ENCODE measurements at regions not wholly inside any gene's neighbourhood (a gene's known extent, or its start where the extent isn't known, plus 50 kb on each side); places are given as distances from the start of the nearest gene placed in this dataset.

DNA sequence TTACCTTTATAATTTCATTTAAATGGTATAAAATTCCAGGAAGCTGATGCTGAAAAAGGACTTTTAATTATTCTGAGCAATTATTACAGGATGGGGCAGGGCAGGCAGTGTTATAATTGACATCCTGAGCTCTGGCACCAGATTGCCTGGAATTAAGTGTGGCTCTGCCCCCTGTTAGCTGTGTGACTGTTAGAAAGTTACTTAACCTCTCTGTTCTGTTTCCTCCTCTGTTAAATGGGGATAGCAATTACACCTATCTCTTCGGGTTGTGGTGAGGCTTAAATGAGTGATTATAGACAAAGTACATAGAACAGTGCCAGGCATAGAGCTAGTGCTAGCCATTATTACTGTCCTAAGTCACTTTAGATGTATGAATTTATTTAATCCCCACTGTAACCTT lies 327.3 kb downstream of the SMAD2 start:
- TF ChIP-seq, protein P1, sequence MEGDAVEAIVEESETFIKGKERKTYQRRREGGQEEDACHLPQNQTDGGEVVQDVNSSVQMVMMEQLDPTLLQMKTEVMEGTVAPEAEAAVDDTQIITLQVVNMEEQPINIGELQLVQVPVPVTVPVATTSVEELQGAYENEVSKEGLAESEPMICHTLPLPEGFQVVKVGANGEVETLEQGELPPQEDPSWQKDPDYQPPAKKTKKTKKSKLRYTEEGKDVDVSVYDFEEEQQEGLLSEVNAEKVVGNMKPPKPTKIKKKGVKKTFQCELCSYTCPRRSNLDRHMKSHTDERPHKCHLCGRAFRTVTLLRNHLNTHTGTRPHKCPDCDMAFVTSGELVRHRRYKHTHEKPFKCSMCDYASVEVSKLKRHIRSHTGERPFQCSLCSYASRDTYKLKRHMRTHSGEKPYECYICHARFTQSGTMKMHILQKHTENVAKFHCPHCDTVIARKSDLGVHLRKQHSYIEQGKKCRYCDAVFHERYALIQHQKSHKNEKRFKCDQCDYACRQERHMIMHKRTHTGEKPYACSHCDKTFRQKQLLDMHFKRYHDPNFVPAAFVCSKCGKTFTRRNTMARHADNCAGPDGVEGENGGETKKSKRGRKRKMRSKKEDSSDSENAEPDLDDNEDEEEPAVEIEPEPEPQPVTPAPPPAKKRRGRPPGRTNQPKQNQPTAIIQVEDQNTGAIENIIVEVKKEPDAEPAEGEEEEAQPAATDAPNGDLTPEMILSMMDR (IDR thresholded peaks at IDR 0.05; ENCODE audit: low read length) = no peak
- no peak for TF ChIP-seq EZH2 (IDR thresholded peaks at IDR 0.05; ENCODE audit: borderline replicate concordance, low read length)
- Histone ChIP-seq H3K9me3 (ENCODE audit: low read length) (no peaks in the 10 kb centered on the region), H3K4me2 (ENCODE audit: low read length) (no peak overlapping the region), H3F3A (ENCODE audit: insufficient read depth, low read length) (no peaks in the 10 kb centered on the region), H3K4me1 (ENCODE audit: insufficient read depth, low read length, severe bottlenecking) (no peaks in the 10 kb centered on the region), H3K36me3 (ENCODE audit: insufficient read depth, low read length) (no peaks in the 10 kb centered on the region), H3K27me3 (ENCODE audit: insufficient read depth, low read length) (no peaks in the 10 kb centered on the region), H3K9me2 (ENCODE audit: low read depth, low read length) (no peaks in the 10 kb centered on the region), H3K27ac (ENCODE audit: low read depth, low read length, poor library complexity, severe bottlenecking) (no peak overlapping the region), H2AFZ (ENCODE audit: low read length) (no peak overlapping the region), H3K79me2 (ENCODE audit: insufficient read depth, low read length) (no peaks in the 10 kb centered on the region), H3K9ac (ENCODE audit: low read length) (no peak overlapping the region), H4K20me1 (ENCODE audit: insufficient read depth, low read length) (no peaks in the 10 kb centered on the region), H3K4me3 (ENCODE audit: low read depth, low read length, poor library complexity, severe bottlenecking) (no peak overlapping the region)

DNA sequence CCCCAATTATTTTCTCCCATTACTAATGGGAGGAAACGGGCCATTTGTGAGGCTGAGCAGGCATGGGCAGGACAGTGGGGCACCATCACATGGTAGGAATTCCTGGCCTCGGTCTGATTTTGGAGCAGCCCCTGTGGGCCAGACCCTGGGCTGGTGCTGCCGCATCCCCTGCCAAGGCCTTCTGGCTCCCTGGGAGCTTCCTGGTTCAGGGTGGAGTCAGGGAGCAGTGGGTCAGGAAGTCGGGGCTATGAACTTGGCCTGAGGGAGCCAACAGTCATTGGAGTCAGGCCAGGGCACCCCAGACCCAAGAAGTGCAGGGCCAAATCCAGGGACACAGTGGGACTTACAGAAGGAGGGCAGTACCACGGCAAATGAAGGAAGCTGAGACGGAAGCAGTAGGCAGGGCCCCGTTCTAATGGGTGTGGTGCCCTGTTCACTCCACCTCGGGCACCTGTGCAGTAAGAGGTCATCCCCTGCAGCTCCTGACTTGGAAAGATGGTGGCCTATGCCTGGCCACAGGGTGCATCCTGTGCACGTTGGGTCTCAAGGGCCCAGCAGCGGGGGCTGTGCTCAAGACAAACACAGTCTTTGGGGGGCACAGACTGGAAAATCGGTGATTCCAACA lies 328.1 kb downstream of the SMAD2 start:
- Histone ChIP-seq H3K9me3 (ENCODE audit: low read length) (no peaks in the 10 kb centered on the region), H3K4me3 (ENCODE audit: low read depth, low read length, poor library complexity, severe bottlenecking) (no peak overlapping the region), H4K20me1 (ENCODE audit: insufficient read depth, low read length) (no peaks in the 10 kb centered on the region), H3K4me1 (ENCODE audit: insufficient read depth, low read length, severe bottlenecking) (no peaks in the 10 kb centered on the region), H2AFZ (ENCODE audit: low read length) (no peak overlapping the region), H3K79me2 (ENCODE audit: insufficient read depth, low read length) (no peaks in the 10 kb centered on the region), H3K27ac (ENCODE audit: low read depth, low read length, poor library complexity, severe bottlenecking) (no peak overlapping the region), H3K9ac (ENCODE audit: low read length) (no peak overlapping the region), H3K36me3 (ENCODE audit: insufficient read depth, low read length) (no peaks in the 10 kb centered on the region), H3F3A (ENCODE audit: insufficient read depth, low read length) (no peaks in the 10 kb centered on the region), H3K27me3 (ENCODE audit: insufficient read depth, low read length) (no peaks in the 10 kb centered on the region), H3K9me2 (ENCODE audit: low read depth, low read length) (no peaks in the 10 kb centered on the region), H3K4me2 (ENCODE audit: low read length) (no peak overlapping the region)
- TF ChIP-seq, protein P1 (IDR thresholded peaks at IDR 0.05; ENCODE audit: low read length) = no peak

DNA sequence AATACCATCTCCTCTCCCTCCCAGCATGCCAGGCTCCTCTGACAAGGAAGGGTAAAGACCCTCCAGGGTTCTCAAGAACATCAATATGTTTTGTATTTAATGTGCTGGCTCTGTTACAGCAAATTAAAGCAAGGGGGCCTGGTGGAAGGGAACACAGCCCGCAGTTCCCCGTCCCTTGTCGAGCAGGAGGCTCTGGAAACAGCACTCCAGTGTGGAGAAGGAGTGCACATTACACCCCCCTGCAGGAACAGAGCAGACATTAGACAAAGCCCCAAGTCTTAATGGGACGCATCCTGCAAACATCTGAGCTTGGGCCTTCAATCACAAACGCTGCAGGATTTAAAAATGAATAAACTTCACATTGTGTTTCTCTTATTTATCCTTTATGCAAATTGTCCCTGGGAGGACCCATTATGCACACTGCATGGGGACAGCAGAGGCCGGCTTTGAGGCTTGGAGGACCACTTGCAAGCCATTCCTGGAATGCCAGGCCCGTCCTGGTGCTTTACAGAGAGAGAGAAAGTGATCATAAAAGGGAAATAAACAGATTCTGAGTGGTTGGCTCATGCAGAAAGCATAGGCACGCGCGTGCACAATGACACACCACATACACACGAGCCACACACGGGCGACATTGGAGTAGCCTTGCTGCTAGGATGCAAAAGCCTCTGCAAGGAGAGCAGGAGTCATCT lies 328.7 kb downstream of the SMAD2 start:
- H3K9ac ChIP-seq (ENCODE audit: low read length) = no peak overlapping the region
- no peak overlapping the region for H3K4me3 ChIP-seq (ENCODE audit: low read depth, low read length, poor library complexity, severe bottlenecking)
- no peak overlapping the region for H3K4me2 ChIP-seq (ENCODE audit: low read length)
- no peaks in the 10 kb centered on the region for H3K79me2 ChIP-seq (ENCODE audit: insufficient read depth, low read length)
- H3K9me3 ChIP-seq (ENCODE audit: low read length) = no peaks in the 10 kb centered on the region
- no peak overlapping the region for H2AFZ ChIP-seq (ENCODE audit: low read length)
- TF ChIP-seq, protein P1 (IDR thresholded peaks at IDR 0.05; ENCODE audit: low read length) = no peak
- TF ChIP-seq EZH2 (IDR thresholded peaks at IDR 0.05; ENCODE audit: borderline replicate concordance, low read length) = no peak
- H3K4me1 ChIP-seq (ENCODE audit: insufficient read depth, low read length, severe bottlenecking) = no peaks in the 10 kb centered on the region
- H3K27me3 ChIP-seq (ENCODE audit: insufficient read depth, low read length) = no peaks in the 10 kb centered on the region
- no peaks in the 10 kb centered on the region for H3K9me2 ChIP-seq (ENCODE audit: low read depth, low read length)
- H4K20me1 ChIP-seq (ENCODE audit: insufficient read depth, low read length) = no peaks in the 10 kb centered on the region
- no peaks in the 10 kb centered on the region for H3F3A ChIP-seq (ENCODE audit: insufficient read depth, low read length)
- H3K36me3 ChIP-seq (ENCODE audit: insufficient read depth, low read length) = no peaks in the 10 kb centered on the region
- no peak overlapping the region for H3K27ac ChIP-seq (ENCODE audit: low read depth, low read length, poor library complexity, severe bottlenecking)

All from OCI-LY1 (cell line).